GM10266 (cell line): ENCODE measurements at regions not wholly inside any gene's neighbourhood (a gene's known extent, or its start where the extent isn't known, plus 50 kb on each side); places are given as distances from the start of the nearest gene placed in this dataset.

Experiments used
- DNase-seq: peaks from one replicate; pipeline ENCODE4 v3.0.0; 2012; ENCODE audit errors: extremely low spot score
- CTCF ChIP-seq: IDR thresholded peaks from 2 replicates; pipeline ENCODE4 v1.5.1; 2012; ENCODE audit warnings: mild to moderate bottlenecking, low read depth; ENCODE audit not compliant: control insufficient read depth, insufficient read depth; ENCODE audit errors: missing control alignments

- TF ChIP-seq CTCF = no peak
- DNase-seq = no peak
These were observed 243.0 kb downstream of the HNMT start for GRCh38 chr2:138207074-138207930.

GRCh38 chr2:138209009-138209408 is 244.7 kb downstream of the HNMT start:
- no peak for DNase-seq

GRCh38 chr2:138210487-138210886 is 246.2 kb downstream of the HNMT start:
- no peak for TF ChIP-seq CTCF
- DNase-seq = no peak

More at GRCh38 chr2:138209009-138209408, 244.7 kb downstream of the HNMT start:
- TF ChIP-seq CTCF = no peak

- no peak for DNase-seq
- no peak for TF ChIP-seq CTCF
These were observed 248.2 kb downstream of the HNMT start for GRCh38 chr2:138212434-138212833.

GRCh38 chr2:138213084-138213483 is 248.8 kb downstream of the HNMT start:
- no peak for TF ChIP-seq CTCF
- no peak for DNase-seq

- no peak for DNase-seq
- no peak for TF ChIP-seq CTCF
These were observed 249.4 kb downstream of the HNMT start for GRCh38 chr2:138213624-138214023.

- TF ChIP-seq CTCF = no peak
These were observed 251.7 kb downstream of the HNMT start for GRCh38 chr2:138215958-138216357.

More at GRCh38 chr2:138215958-138216357, 251.7 kb downstream of the HNMT start:
- no peak for DNase-seq
